HG03571 (cell line): ENCODE measurements at regions not wholly inside any gene's neighbourhood (a gene's known extent, or its start where the extent isn't known, plus 50 kb on each side); places are given as distances from the start of the nearest gene placed in this dataset.

Source experiments
- ATAC-seq: cut with Tn5 transposase; IDR thresholded peaks from one replicate; pipeline ENCODE4 v1.9.1; 2021; ENCODE audit not compliant: unreplicated experiment

DNA sequence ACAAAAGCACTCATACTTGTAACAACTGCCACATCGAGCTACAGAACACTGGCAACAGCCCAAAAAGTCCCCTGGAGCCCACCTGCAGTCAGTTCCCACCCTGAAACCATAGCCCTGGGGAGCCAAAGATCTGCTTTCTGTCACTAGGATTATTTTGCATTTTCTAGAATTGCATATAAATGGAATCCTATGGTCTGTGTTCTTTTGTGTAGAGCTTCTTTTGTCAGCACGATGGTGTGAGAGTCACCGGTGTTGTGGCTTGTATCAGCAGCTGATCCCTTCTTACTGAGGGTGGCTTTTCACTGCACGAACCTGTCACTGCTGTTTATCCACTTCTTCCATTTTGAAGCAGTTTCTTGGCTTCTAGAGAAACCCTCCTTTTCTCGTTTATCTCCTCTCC lies 60.1 kb upstream of the PRR23E start:
- no peak for ATAC-seq

DNA sequence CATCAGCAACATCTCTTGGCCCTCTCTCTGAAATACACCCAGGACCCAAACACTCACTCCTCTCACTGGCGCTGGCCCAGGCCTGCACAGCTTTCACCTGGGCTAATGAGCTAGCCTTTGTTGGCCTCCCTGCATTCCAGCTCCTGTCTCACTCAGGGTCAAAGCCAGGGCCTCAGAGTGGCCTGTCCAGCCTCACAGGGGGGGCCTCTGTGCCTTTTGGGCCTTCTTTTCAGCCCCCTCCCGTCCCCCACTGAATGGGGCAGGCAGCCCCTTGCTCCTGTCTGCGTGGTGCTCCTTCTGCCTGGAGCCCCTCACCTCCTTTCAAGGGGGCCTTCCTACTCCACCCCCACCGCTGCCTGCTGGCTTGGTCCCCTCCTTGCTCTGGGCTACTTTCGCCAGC lies 59.0 kb upstream of the PRR23E start:
- ATAC-seq: no peak

DNA sequence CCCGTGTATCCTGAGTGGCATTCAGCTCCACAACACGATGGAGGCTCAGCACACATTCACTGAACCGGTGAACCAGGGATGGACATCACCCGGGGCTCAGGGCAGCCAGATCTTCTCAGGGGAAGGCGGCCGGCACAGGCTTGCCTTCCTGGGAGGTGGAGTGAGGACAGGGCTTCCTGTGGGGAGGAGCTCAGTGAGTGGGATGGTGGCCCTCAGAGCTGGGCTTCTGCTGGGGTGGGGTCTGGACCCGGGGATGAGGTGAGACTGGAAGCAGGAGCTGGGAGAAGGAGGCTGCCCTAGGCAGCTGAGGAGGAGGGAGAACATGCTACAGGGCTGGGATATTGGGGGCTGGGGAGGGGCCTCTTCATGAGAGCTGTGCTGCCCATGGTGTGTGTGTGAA lies 58.5 kb upstream of the PRR23E start:
- no peak for ATAC-seq

DNA sequence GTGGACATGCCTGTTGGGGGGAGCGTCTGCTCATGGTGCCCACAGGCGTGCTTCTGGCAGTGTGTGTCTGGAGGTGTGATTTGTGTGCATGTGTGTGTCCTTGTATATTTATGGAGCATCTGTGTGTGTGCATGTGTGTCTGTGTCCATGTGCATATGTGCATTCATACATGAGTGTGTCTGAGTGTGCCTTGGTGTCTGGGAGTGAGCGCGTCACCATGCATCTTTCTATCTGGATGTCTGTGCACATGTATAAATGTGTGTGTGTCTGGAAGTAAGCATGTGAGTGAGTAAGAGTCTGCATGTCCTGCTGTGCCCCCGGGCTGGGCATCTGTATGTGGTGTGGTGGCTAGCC lies 58.1 kb upstream of the PRR23E start:
- no peak for ATAC-seq

DNA sequence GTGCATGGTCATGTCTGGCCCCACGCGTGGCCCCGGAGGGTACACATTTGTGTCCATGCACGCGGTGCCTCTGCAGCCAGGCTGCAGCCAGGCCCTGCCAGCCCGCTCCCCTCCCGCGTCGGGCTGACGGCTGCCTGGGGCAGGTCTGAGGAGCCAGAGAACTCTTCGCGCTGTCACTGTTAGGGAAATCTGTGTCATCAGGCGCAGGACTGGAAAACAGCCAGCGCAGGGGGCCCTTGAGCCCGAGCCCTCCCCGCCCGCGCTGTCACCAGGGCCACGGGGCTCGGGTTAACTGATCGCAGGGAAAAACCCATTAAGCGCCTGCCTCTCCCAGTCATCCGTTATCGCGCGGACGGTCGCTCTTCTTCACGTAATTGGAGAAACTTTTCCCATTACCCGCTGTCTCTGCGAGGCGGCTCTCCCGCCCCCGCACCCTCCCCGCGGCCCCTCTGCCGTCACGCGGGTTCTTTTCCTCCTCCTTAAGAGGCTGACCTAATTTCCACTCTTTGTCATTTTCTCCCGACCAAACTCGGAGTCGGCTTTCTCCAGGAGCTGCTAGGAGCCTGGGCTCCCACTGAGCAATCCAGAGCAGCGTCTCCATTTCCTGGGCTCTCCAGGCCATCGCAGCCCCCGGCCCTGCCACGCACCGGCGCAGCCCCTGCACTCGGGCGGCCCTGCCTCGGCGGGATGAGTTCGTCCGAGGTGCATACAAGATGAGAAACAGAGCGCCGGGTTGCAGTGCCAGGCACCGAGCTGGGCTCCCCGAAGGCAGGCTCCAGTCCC lies 57.5 kb upstream of the PRR23E start:
- no peak for ATAC-seq

DNA sequence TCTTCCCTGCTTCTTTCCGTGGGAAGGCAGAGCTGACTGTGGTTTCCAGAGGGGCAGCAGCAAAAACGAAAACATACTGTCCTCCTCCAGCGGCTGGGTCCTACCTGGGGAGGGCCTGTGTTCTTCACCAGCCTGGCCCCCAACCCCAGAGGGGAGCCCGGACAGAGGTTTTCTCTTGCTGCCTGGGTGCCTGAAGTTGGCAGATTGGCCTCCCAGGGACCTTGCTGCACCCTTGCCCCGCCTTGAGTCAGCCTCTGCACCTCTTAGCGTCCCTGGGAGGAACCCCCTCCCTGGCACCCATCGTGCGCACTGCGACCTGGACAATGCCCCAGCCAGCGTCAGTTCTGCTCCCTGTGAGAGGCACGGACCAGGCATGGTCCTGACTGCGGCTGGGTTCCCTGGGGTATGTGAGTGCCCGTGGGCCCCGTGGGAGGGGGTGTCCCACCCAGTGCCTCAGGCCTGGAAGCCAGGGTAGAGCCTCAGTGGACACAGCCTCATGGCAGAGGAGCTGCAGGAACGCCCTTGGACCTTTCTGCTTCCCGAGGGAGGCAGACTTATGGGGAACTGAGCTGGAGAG lies 56.8 kb upstream of the PRR23E start:
- ATAC-seq: no peak

DNA sequence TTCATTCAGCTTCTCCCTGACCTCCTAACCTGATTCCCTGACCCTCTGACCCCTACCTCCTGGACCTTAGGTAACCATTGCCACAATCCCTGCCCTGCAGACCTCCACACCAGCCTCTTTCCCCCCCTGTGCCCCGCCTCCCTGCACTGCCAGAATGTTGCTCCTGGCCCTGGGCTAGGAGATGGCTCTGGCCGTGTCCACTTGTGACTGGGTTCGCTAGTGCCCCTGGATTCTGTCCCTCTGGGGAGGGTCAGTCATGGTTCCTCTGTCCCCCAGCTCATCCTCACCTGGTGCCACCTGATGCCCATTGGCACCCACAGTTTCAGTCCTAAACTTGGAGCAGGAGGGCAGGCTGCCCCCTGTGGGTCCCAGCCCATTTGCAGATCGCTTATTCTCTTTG lies 56.2 kb upstream of the PRR23E start:
- ATAC-seq: no peak

DNA sequence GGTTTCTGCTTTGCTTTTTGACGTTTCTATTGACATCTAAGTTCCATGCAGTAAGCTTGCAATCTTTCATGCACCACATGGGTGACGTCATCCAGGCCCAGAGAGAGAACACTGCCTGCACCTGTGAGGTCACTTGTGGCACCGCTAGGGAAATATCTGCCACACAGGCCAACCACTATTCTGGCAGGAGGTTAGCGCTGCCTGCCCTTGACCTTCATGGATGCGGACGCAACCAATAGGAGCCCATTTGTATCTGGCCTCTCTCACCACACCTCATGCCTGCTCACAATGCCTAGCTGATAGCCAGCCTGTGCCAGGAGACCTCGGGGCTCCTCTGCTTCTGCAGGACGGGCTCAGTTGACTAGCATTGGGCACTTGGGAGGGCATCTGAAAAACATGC lies 55.8 kb upstream of the PRR23E start:
- ATAC-seq: no peak

DNA sequence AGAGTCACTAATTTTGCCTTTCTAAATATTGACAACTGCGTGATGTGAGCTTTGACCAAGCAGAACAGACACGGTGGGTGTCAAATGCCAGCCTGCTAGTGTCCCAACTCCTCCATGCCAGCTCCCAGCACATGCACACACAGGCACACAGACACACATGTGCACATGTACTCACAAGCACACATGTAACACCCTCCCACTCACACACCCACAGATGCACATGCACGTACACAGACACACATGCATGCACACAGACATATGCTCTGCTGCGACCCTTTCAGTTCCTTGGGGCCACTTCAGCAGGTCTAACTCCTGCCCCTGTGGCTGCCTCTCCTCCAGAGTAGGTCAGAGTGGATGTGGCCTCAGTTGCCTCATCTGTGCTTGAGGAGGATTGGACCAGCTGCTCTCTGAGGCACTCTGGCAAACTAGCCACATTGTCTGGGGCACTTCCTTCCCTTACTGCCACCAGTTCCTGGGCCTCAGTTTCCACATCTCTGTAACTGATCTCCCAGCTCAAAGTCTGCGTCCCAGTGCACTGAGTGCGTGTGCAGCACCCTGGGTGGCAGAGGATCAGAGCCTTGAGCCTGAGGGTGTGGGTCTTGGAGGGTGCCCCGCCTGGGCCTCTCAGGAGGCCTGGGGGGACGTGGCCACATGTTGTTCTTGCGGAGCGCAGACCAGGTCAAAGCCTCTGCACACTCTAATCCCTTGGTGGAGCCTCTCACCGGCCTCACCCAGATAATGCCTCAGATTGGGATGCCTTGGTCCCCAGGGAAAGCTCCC lies 55.0 kb upstream of the PRR23E start:
- ATAC-seq: no peak

DNA sequence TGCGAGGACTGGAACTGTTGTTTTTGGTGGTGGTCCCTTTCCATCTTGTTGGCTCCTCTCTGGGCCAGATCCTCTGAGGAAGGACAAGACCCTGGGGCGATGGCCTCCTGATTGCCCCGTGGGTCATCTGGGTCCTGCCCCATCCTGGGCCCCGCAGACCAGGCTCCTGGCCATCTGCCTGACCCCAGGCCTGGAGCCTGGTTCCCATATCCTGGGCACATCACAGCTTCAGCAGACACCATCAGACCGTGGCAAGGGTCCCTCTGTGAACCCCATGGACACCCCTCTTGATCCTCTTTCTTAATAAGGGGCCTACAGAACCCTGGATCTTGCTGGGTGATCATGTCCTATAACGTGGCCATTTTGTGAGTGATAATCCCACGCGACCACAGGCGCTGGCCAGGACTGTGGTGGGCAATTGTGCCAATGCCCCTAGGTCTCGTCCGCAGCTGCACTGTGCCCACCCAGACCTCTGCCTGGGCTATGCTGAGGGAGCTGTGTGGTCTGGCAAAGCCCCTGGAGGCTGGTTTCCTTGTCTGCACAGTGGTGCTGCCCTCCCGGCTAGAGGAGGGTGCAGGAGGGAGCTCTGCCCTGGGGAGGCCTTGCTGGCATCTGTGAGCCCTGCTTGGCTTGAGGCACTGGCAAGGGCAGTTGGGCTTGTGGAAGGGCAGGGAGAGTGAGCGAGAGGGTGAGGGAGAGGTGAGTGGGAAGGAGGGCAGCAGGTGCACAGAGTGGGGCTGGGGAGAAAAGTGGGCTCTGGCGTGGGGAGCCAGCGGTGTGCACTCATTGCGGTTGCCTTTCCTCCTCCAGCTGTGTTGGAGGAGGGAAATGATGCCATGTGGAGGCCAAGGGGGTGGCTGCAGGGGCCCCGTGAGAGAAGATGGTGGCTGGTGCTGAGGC lies 53.1 kb upstream of the PRR23E start:
- no peak for ATAC-seq

DNA sequence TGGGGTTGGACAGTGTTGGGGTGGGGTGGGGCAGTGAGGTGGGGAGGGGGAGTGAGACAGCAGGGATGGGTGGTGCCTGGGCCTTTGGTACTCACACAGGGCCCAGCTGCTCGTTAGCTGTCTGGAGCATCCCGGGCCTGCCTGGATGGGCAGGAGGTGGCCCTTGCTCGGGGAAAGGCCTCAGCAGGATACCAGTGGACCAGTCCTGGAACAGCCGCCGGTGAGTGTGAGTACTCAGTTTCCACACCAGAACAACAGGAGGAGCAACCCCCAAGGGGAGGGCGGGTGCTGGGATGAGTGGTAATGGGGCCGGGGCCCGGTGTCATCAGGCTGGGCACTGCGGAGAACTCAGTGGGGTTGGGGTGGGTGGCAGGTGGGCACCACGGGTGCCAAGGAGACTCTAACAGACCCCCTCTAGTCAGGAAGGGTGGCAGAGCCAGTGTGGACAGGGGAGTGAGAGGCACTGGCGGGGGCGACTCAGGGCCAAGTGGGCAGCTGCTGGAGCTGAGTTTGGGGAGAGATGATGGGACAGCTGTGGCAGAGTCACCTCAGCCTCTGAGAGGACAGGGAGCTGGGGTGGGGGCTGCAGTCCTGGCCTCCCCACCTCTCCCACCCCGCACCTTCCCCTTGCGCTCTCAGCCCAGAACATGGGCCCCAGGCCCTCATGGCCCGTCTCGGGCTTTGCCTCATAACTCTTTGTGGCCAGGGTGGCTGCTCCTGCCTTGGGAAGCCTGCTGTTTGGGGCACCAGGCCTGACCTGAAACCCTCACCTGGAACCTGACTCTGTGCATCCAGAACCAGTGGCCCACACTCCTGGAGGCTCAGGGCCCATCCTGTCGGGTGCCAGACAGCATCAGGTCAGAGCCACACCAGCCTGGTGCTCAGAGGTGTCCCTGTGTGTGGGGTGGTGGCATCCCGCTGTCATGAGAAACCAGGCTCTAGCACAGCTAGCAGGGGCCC lies 52.1 kb upstream of the PRR23E start:
- ATAC-seq: no peak

DNA sequence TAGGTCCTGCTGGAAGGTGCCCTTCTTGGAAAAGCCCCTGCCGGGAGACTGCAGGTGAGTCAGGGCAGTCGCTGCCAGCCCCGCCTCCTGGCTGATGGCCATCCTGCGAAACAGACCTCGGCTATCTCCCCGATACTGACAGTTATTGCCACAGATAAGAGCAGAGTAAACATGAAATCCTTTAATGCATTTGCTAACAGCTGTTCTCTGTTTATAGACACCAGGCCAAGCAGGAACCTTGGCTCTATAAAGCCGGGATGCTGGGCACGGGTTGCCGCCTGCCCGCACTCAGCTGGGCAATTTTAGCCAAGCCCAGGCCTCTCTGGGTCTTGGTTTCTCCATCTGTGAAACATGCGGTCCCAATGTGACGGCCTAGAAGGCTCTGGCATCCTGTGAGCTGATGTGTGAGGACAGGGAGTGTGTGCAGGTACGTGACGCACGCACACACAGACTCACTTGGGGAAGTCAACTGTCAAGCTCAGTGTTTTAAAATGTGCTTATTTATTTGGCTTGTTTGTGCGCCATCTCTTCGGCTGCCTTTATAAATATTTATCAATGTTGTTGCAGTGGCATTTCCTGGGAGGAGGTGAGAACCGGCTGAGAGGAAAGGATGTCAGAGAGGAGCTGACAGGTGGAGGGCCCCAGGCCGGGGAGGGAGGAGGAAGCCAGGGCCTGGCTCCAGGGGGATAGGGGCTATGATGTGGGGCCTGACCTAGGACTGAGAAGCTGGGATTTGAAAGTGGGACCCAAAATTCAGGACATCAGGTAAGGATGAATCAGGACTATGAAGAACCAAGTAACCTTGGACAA lies 50.8 kb upstream of the PRR23E start:
- ATAC-seq: no peak
